ENCODE measurements at regions not wholly inside any gene's neighbourhood (a gene's known extent, or its start where the extent isn't known, plus 50 kb on each side); places are given as distances from the start of the nearest gene placed in this dataset.

DNA sequence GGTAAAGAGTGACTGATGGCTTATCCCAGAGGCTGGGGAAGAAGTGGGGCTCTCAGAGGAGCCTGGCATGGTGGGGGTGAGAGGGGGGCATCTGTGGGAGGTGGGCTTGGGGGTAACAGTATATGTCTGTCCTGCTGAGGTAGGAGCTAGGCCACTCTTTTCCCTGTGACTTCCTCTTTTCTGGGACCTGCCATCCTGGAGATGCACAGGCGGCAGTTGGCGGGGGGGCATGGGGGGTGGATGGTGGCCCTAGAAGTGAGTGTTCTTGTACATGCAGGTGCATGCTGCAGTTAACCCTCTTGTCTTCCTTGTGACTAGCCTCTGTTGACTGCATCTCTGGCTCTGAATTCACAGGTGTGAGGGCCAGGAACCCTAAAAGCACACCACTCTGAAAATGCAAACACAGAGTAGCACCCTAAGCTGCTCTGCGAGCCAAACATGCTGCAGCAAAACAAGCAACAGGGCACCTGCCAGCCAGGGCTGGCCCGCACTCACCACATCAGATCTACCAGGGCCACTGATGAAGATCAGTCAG lies 123.8 kb upstream of the SHB start:
- H3K4me1 ChIP-seq (ENCODE audit: insufficient read depth, low read length): no peaks in the 10 kb centered on the region
- H3K27me3 ChIP-seq (ENCODE audit: insufficient read depth, low read length, poor library complexity): no peaks in the 10 kb centered on the region
- no peak overlapping the region for H3K4me2 ChIP-seq (ENCODE audit: insufficient read depth, low read length)
- DNase-seq (no peak), ATAC-seq (ENCODE audit: insufficient read depth, low read depth) (no peak)
- H3K4me3 ChIP-seq (ENCODE audit: low read depth in 1 of 2, low read length in 2 of 2): no peak overlapping the region
- no peaks in the 10 kb centered on the region for H3K79me2 ChIP-seq (ENCODE audit: insufficient read depth, low read length)
- H4K20me1 ChIP-seq (ENCODE audit: insufficient read depth, low read length): no peaks in the 10 kb centered on the region
- no peaks in the 10 kb centered on the region for H3K36me3 ChIP-seq (ENCODE audit: insufficient read depth, low read length)
- H2AFZ ChIP-seq (ENCODE audit: low read depth, low read length): no peak overlapping the region
- H3K9ac ChIP-seq (ENCODE audit: low read depth, low read length): no peak overlapping the region
- TF ChIP-seq, protein P1, sequence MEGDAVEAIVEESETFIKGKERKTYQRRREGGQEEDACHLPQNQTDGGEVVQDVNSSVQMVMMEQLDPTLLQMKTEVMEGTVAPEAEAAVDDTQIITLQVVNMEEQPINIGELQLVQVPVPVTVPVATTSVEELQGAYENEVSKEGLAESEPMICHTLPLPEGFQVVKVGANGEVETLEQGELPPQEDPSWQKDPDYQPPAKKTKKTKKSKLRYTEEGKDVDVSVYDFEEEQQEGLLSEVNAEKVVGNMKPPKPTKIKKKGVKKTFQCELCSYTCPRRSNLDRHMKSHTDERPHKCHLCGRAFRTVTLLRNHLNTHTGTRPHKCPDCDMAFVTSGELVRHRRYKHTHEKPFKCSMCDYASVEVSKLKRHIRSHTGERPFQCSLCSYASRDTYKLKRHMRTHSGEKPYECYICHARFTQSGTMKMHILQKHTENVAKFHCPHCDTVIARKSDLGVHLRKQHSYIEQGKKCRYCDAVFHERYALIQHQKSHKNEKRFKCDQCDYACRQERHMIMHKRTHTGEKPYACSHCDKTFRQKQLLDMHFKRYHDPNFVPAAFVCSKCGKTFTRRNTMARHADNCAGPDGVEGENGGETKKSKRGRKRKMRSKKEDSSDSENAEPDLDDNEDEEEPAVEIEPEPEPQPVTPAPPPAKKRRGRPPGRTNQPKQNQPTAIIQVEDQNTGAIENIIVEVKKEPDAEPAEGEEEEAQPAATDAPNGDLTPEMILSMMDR (IDR thresholded peaks at IDR 0.05; ENCODE audit: borderline replicate concordance, extremely low read depth, low read length, poor library complexity, severe bottlenecking): no peak
- no peak for TF ChIP-seq EZH2 (IDR thresholded peaks at IDR 0.05; ENCODE audit: borderline replicate concordance, low read depth, low read length, severe bottlenecking)
- H3K27ac ChIP-seq (ENCODE audit: low read length): no peak overlapping the region
- H3K9me3 ChIP-seq (ENCODE audit: insufficient read depth, low read length, severe bottlenecking): no peaks in the 10 kb centered on the region

- Histone ChIP-seq H2AFZ (ENCODE audit: low read depth, low read length) (no peak overlapping the region), H3K27ac (ENCODE audit: low read length) (no peak overlapping the region), H3K4me1 (ENCODE audit: insufficient read depth, low read length) (no peaks in the 10 kb centered on the region), H3K4me3 (ENCODE audit: low read depth in 1 of 2, low read length in 2 of 2) (no peak overlapping the region), H3K9me3 (ENCODE audit: insufficient read depth, low read length, severe bottlenecking) (no peaks in the 10 kb centered on the region), H3K9ac (ENCODE audit: low read depth, low read length) (no peak overlapping the region), H4K20me1 (ENCODE audit: insufficient read depth, low read length) (no peaks in the 10 kb centered on the region), H3K27me3 (ENCODE audit: insufficient read depth, low read length, poor library complexity) (no peaks in the 10 kb centered on the region), H3K36me3 (ENCODE audit: insufficient read depth, low read length) (no peaks in the 10 kb centered on the region), H3K79me2 (ENCODE audit: insufficient read depth, low read length) (no peaks in the 10 kb centered on the region), H3K4me2 (ENCODE audit: insufficient read depth, low read length) (no peak overlapping the region)
- TF ChIP-seq, protein P1 (IDR thresholded peaks at IDR 0.05; ENCODE audit: borderline replicate concordance, extremely low read depth, low read length, poor library complexity, severe bottlenecking): no peak
- no peak for TF ChIP-seq EZH2 (IDR thresholded peaks at IDR 0.05; ENCODE audit: borderline replicate concordance, low read depth, low read length, severe bottlenecking)
- no peak for ATAC-seq (ENCODE audit: insufficient read depth, low read depth)
- DNase-seq: no peak
Measured at GRCh38 chr9:38186404-38187115, 117.5 kb upstream of the SHB start.

DNA sequence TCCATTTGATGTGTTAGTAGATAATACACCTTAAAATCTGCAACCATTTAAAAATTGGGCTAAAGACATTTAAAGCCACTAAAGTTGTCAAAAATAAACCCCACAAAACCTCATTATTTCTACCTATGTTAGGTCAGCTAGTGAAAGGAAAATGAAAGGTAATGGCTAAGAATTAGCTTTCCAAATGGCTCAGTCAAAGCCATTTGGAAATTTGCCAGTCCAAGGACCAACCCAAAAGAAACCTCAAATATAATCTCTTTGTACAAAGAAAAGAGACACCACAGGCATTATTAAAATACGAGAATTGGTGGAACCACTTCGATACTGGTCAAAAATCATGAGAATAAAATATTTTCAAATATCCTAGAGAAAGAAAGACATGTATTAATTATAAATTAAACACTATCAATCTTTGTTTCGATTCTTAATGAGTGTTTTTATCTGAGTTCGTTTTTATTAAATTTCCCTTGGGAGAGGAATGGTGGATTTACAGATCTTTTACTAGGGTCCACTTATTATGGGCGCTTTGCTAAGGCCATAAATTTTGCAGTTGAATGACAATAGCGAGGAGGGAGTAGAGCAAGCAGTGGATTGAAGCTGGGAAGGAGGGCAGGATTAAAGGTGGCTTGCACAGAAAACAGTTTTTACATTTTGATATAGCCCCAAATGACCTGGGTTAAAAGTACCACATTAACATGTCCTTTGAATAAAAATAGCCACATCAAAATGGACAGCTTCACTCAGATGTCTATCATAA lies 116.8 kb upstream of the SHB start:
- Histone ChIP-seq H3K27ac (ENCODE audit: low read length) (no peak overlapping the region), H3K79me2 (ENCODE audit: insufficient read depth, low read length) (no peaks in the 10 kb centered on the region), H3K9me3 (ENCODE audit: insufficient read depth, low read length, severe bottlenecking) (no peaks in the 10 kb centered on the region), H3K27me3 (ENCODE audit: insufficient read depth, low read length, poor library complexity) (no peaks in the 10 kb centered on the region), H3K4me1 (ENCODE audit: insufficient read depth, low read length) (no peaks in the 10 kb centered on the region), H2AFZ (ENCODE audit: low read depth, low read length) (no peak overlapping the region), H3K9ac (ENCODE audit: low read depth, low read length) (no peak overlapping the region), H4K20me1 (ENCODE audit: insufficient read depth, low read length) (no peaks in the 10 kb centered on the region), H3K4me2 (ENCODE audit: insufficient read depth, low read length) (no peak overlapping the region), H3K4me3 (ENCODE audit: low read depth in 1 of 2, low read length in 2 of 2) (no peak overlapping the region), H3K36me3 (ENCODE audit: insufficient read depth, low read length) (no peaks in the 10 kb centered on the region)
- TF ChIP-seq, protein P1 (IDR thresholded peaks at IDR 0.05; ENCODE audit: borderline replicate concordance, extremely low read depth, low read length, poor library complexity, severe bottlenecking): no peak
- no peak for TF ChIP-seq EZH2 (IDR thresholded peaks at IDR 0.05; ENCODE audit: borderline replicate concordance, low read depth, low read length, severe bottlenecking)
- no peak for ATAC-seq (ENCODE audit: insufficient read depth, low read depth)
- DNase-seq: no peak

Data from DND-41 (cell line).